22Rv1 (cell line): ENCODE measurements at regions not wholly inside any gene's neighbourhood (a gene's known extent, or its start where the extent isn't known, plus 50 kb on each side); places are given as distances from the start of the nearest gene placed in this dataset.

Source experiments
- CTCF ChIP-seq: fragments of 450-650 bp; IDR thresholded peaks from 2 replicates; pipeline ENCODE4 v1.5.1; 2017; ENCODE audit warnings: mild to moderate bottlenecking
- ZFX ChIP-seq: fragments of 450-650 bp; IDR thresholded peaks from 2 replicates; pipeline ENCODE4 v1.6.1; 2017; ENCODE audit warnings: antibody characterized with exemption, borderline replicate concordance

- TF ChIP-seq CTCF (no peak), ZFX (no peak)
Measured at GRCh38 chr2:14417551-14417950, 215.0 kb upstream of the LRATD1 start.
